HCT116 (cell line): ENCODE measurements at regions not wholly inside any gene's neighbourhood (a gene's known extent, or its start where the extent isn't known, plus 50 kb on each side); places are given as distances from the start of the nearest gene placed in this dataset.

Experiments used
- EZH2phosphoT487 ChIP-seq: fragments of 200-600 bp; IDR thresholded peaks from 2 replicates; pipeline ENCODE4 v1.6.1; 2018; ENCODE audit warnings: antibody characterized with exemption, borderline replicate concordance
- FOSL1 ChIP-seq: IDR thresholded peaks from 2 replicates; pipeline ENCODE4 v1.6.1; 2012; ENCODE audit warnings: low read depth
- POLR2A ChIP-seq: IDR thresholded peaks from 2 replicates; pipeline ENCODE4 v1.7.0; 2011; ENCODE audit warnings: borderline replicate concordance; ENCODE audit not compliant: insufficient read depth, insufficient read length; ENCODE audit errors: extremely low read depth
- POLR2AphosphoS5 ChIP-seq: IDR thresholded peaks from 2 replicates; pipeline ENCODE4 v1.6.1; 2011; ENCODE audit warnings: mild to moderate bottlenecking, low read depth, low read length, moderate library complexity
- RAD21 ChIP-seq: IDR thresholded peaks from 2 replicates; pipeline ENCODE4 v1.6.1; 2012; ENCODE audit warnings: low read depth, mild to moderate bottlenecking
- YY1 ChIP-seq: IDR thresholded peaks from 2 replicates; pipeline ENCODE4 v1.6.1; 2011; ENCODE audit warnings: low read length, low read depth, moderate library complexity, mild to moderate bottlenecking; ENCODE audit not compliant: insufficient replicate concordance; ENCODE audit errors: extremely low read depth
- ZFX ChIP-seq: fragments of 450-650 bp; IDR thresholded peaks from 2 replicates; pipeline ENCODE4 v1.6.1; 2017
- ZNF274 ChIP-seq: fragments of 200-500 bp; sonication (Bioruptor generic); IDR thresholded peaks from 2 replicates; pipeline ENCODE4 v1.6.1; 2014; ENCODE audit warnings: mild to moderate bottlenecking, low read depth, low read length, inconsistent platforms
- TF ChIP-seq, protein P1 (sequence below), 3 experiments: fragments of 200-600 bp in 1 of 3; sonication (generic) in 1 of 3; IDR thresholded peaks in 2 of 3; conservative IDR thresholded peaks in 1 of 3; 2 replicates each; pipeline ENCODE4 v1.5.1; 2012 to 2017; ENCODE audit warnings: low read depth in 2 of 3, low read length in 2 of 3, antibody characterized with exemption in 1 of 3, borderline replicate concordance in 1 of 3, control low read depth in 1 of 3, mild to moderate bottlenecking in 1 of 3, mixed read lengths in 1 of 3, mixed run types in 1 of 3, moderate library complexity in 1 of 3; ENCODE audit not compliant: insufficient read depth in 1 of 3
- TF ChIP-seq, protein P2 (sequence below): IDR thresholded peaks from 2 replicates; pipeline ENCODE4 v1.6.1; 2012

DNA sequence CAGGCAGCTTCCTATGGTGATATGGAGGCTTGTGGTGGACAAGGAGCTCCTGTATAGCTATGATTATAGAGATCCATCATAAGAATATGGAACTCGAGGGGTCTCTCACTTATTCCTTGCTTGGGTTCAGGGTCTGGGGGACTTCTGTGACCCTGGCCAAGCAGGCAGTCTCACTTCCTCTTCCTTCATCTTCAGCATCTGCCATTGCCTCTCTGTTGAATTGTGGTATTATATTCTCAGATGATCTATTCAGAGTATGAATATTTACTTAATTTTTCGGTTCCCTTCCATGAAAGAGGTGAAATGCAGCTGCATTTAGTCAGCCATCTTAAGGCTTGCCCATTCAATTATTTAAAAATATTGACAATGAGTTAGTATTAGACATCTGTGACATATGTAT, 292.9 kb downstream of the SPIN4 start:
- no peak for TF ChIP-seq POLR2A
- TF ChIP-seq RAD21: no peak
- TF ChIP-seq ZFX: no peak
- TF ChIP-seq FOSL1: no peak
- TF ChIP-seq, protein P1, sequence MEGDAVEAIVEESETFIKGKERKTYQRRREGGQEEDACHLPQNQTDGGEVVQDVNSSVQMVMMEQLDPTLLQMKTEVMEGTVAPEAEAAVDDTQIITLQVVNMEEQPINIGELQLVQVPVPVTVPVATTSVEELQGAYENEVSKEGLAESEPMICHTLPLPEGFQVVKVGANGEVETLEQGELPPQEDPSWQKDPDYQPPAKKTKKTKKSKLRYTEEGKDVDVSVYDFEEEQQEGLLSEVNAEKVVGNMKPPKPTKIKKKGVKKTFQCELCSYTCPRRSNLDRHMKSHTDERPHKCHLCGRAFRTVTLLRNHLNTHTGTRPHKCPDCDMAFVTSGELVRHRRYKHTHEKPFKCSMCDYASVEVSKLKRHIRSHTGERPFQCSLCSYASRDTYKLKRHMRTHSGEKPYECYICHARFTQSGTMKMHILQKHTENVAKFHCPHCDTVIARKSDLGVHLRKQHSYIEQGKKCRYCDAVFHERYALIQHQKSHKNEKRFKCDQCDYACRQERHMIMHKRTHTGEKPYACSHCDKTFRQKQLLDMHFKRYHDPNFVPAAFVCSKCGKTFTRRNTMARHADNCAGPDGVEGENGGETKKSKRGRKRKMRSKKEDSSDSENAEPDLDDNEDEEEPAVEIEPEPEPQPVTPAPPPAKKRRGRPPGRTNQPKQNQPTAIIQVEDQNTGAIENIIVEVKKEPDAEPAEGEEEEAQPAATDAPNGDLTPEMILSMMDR (IDR thresholded peaks at IDR 0.05 in 2 of 3, conservative IDR thresholded peaks at IDR 0.05 in 1 of 3; ENCODE audit: borderline replicate concordance in 1 of 3, insufficient read depth in 1 of 3, low read depth in 2 of 3, low read length in 2 of 3): no peak
- TF ChIP-seq EZH2phosphoT487: no peak
- TF ChIP-seq POLR2AphosphoS5: no peak
- no peak for TF ChIP-seq ZNF274
- TF ChIP-seq, protein P2, sequence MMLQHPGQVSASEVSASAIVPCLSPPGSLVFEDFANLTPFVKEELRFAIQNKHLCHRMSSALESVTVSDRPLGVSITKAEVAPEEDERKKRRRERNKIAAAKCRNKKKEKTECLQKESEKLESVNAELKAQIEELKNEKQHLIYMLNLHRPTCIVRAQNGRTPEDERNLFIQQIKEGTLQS: no peak
- no peak for TF ChIP-seq YY1
